Gastroesophageal sphincter (tissue), 3 donors: ENCODE measurements at regions not wholly inside any gene's neighbourhood (a gene's known extent, or its start where the extent isn't known, plus 50 kb on each side); places are given as distances from the start of the nearest gene placed in this dataset.

Experiments
- EP300 ChIP-seq: sonication (generic); formaldehyde crosslinking; IDR thresholded peaks from one replicate; pipeline ENCODE4 v1.6.1; 2017; ENCODE audit warnings: antibody characterized with exemption, mild to moderate bottlenecking
- POLR2A ChIP-seq, 2 donors: fragments of 450-650 bp; IDR thresholded peaks; one replicate each; pipeline ENCODE4 v1.6.1; 2017; ENCODE audit warnings: antibody characterized with exemption in 2 of 2, mild to moderate bottlenecking in 2 of 2, moderate library complexity in 1 of 2
- POLR2AphosphoS5 ChIP-seq: sonication (generic); formaldehyde crosslinking; IDR thresholded peaks from one replicate; pipeline ENCODE4 v1.6.1; 2017; ENCODE audit warnings: antibody characterized with exemption
- TF ChIP-seq, protein P1 (sequence below), 4 experiments: fragments of 200-600 bp in 2 of 4; fragments of 450-650 bp in 2 of 4; sonication (generic) in 1 of 4; IDR thresholded peaks; one replicate each; pipeline ENCODE4 v1.5.1; 2017 to 2019; ENCODE audit warnings: antibody characterized with exemption in 4 of 4, mild to moderate bottlenecking in 2 of 4, moderate library complexity in 2 of 4

DNA sequence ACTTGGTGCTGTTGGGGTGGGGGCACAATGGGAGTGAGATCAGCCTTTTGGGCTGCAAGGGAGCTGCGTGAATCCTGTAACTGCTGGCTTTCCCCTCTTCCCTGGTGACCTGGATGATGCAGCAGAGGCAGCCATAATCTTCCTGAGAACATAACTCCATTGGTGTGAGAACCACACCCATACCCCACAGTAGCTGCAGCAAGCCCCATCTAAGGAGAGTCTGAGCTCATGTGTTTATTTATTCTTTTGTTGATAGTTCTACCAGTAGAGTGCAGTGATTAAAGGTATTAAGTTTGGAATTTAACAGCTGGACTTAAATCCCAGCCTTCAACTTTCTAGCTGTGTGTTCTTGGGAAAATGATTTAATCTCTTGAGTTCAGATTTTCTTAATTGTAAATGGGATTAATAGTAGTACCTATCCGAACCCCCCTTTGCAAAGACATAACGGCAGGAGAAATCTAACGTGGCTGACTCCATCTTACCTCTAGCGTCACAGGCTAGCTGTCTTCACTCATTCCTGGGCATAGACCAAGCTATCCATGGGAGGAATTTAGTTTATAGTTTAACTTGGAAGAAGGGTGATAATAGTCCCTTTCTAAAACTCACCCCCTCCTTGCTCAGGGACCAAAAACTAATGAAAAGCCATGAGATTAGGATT, 385.0 kb upstream of the DDI1 start:
- TF ChIP-seq, protein P1, sequence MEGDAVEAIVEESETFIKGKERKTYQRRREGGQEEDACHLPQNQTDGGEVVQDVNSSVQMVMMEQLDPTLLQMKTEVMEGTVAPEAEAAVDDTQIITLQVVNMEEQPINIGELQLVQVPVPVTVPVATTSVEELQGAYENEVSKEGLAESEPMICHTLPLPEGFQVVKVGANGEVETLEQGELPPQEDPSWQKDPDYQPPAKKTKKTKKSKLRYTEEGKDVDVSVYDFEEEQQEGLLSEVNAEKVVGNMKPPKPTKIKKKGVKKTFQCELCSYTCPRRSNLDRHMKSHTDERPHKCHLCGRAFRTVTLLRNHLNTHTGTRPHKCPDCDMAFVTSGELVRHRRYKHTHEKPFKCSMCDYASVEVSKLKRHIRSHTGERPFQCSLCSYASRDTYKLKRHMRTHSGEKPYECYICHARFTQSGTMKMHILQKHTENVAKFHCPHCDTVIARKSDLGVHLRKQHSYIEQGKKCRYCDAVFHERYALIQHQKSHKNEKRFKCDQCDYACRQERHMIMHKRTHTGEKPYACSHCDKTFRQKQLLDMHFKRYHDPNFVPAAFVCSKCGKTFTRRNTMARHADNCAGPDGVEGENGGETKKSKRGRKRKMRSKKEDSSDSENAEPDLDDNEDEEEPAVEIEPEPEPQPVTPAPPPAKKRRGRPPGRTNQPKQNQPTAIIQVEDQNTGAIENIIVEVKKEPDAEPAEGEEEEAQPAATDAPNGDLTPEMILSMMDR (IDR thresholded peaks at IDR 0.05), result no peak
- TF ChIP-seq POLR2A (IDR thresholded peaks at IDR 0.05) (no peak), EP300 (no peak), POLR2AphosphoS5 (no peak)
